ENCODE measurements at regions not wholly inside any gene's neighbourhood (a gene's known extent, or its start where the extent isn't known, plus 50 kb on each side); places are given as distances from the start of the nearest gene placed in this dataset.
A peak's percentile ranks its signal among the peaks of the same experiment; 100 is the strongest.
"Not testable (repeated sequence)": the region's sequence is repeated elsewhere in the genome, so short reads cannot be mapped to it uniquely, and the experiment has no call there.

DNA sequence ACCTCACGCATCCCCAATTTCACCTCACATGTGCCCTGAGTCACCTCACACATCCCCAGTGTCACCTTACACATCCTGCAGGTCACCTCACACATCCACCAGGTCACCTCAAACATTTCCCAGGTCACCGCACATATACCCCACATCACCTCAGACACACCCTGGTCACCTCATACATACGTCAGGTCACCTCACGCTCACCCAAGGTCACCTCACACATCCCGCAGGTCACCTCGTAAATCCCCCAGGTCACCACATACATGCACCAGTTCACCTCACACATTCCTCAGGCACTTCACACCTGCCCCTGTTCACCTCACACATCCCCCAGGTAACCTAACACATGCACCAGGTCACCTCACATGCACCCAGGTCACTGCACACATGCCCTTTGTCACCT lies 864.0 kb downstream of the TMEM121 start:
- DNase-seq: no peak

DNA sequence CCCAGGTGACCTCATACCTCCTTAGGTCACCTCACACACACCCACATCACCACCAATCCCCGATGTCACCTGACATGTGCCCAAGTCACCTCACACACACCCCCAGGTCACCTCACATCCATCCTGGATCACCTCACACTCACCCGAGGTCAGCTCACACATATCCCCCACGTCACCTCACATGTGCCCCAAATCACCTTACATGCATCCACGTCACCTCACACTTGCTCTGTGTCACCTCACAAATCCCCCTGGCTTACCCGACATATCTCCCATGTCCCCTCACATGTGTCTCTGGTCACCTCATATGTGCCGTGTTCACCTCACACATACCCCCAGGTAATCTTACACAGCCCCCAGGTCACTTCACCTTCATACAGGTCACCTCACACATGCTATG lies 864.6 kb downstream of the TMEM121 start:
- DNase-seq: no peak

DNA sequence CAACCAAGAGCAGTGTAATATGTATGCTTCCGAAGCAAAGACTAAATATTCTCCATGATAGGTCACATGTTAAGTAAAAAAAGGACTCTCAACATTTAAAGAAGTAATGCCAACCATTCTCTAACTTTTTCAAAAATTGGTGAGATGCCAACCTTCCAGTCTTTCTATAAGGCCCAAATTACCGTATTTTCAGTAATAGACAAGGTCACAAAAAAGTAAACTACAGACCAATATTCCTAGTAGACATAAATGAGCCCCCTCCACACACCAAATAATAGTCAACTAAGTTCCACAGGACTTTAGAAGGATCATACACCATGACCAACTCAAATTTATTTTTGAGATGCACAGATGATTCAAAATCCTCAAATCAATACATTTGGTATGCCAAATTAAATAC lies 867.4 kb downstream of the TMEM121 start:
- DNase-seq: no peak

DNA sequence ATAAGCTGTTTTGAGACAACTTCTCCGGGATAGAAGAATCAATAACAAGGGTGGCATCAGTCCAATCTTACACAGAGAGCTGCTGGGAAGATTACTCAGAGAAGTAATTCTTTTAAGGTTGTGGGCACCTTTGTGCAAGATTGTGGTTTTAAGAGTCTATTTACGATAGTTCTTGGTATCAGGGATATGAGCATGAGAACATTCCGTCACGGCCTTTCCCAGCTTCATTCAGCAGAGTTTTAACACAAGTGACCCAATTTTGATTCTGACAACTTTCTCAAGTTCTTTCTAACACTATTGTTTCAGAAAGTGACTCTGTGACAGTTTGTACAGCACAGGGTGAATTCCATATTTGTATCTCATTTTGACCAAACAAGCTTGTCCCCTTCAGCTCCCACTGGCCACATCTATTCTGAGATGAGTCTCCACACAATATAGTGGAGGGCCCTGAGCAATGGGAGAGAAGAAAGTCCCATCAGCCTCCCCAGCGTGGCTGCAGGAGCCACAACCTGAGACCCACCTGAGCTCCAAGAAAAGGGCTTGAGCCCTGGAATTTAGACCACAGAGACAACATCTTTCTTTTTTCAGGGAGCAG lies 869.2 kb downstream of the TMEM121 start:
- no peak for DNase-seq

DNA sequence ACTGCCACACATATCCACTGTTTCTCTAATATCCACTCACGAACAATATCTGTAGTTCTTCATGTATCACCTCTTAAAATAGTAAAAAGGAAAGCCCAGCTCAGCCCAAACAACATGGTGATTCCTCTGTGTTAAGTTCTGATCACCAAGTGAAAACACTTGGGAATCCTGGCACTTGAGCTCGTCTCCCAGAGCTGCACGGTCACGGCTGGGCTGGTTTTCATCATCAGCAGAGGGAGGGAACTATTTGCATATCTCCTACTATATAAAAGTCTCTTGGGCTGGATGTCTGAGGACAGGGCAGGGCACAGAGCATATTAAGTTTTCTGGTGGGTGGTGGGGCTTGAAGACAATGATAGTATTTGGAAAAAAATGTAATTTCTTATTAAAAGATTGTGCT lies 870.6 kb downstream of the TMEM121 start:
- no peak for DNase-seq

DNA sequence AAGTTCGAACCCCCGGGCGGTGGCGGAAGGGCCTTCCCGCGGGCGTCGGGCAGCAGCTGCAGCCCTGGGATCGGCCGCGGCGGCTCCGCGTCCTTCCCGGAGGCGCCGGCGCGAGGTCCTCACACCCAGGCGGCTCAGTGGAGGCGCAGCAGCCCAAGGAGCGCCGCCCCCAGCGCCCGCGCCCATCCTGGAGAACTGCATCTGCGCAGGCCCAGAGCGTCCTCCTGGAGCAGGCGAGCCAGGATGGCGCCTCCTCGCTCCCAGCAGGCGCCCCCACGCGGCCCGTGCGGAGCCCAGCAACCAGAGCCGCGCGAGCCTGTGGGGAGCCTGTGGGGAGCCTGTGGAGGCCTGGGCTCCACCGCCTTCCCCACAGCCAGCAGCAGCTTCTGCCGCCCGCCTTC lies 872.5 kb downstream of the TMEM121 start:
- DNase-seq: not testable (repeated sequence)

DNA sequence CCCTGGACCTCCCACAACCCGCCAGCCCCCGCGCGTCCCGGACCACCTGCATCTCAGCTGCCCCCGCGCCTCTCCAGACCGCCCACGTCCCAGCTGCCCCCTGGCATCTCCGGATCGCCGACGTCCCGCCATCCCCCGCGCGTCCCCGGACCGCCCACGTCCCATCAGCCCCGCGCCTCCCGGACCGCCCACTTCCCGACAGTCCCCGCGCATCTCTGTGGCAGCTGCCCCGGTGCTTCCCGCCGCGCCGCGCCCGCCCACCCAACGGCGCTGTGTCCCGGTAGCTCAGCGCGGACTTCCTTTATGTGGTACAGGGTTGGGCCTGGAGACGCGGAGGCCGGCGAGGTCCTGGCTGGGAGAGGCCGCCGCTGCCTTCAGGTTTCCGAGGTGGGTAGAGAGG lies 874.9 kb downstream of the TMEM121 start:
- not testable (repeated sequence) for DNase-seq

DNA sequence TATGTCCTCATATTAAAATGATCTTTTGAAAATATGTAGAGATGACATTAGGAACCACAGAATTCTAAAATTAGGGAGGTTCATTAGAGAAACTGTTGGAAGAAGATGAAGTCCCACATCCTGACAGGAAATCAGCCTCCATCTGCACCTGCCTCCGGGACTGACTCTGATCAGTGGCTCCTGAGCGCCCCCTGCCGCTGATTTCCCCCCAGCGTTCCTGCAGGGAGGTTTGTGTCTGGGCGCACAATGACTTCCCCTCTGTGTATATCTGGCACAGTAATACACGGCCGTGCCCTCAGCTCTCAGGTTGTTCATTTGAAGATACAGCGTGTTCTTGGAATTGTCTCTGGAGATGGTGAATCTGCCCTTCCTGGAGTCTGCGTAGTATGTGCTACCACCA lies 883.8 kb downstream of the TMEM121 start:
- DNase-seq: not testable (repeated sequence)

DNA sequence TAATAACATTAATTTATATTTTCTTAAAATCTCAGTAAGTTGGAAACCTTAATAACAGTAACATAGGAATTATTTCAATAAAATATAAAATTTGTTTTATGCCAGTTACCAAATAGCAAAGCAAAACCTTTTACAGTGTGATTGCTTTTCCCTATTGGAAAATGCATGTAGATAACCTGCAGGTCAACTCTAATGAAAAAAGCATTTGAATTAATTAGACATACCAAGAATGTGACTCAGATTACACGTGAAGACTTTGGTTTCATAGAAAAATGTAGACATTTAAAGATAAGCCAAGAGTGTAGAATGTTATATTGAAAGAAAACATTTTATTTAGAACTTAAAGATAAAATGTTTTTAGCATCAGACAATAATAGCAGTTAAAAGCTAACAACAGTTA lies 888.1 kb downstream of the TMEM121 start:
- no peak for DNase-seq

DNA sequence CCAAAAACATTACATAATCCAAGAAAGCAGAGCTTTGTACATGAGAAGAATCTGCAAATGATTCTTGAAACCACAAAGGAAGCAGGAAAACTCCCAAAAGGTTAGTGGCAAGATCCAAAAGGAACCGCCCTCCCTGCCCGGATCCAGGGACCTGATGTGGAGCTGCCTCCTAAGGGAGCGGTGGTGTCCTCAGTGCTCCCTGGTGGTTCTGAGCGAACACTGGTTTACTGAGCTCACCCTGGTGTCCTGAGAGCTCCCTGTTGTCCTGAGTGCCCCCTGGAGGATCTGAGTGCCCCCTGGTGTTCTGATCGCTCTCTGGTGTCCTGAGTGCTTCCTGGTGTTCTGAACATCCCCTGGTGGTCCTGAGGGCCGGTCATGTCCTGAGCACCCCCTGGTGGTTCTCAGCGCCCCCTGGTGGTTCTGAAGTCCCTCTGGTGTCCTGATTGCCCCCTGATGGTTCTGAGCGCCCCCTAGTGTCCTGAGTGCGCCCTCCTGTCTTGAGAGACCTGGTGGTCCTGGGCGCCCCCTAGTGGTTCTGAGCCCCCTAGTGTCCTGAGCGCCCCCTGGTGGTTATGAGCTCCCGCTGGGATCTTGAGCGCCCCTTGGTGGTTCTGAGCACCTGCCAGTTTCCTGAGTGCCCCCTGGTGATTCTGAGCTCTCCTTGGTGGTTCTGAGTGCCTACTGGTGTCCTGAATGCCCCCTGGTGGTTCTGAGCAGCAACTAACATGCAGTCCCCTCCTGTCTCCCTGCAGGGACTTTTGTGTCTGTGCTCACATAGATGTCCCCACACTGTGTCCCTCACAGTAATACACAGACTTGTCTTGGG lies 891.1 kb downstream of the TMEM121 start:
- DNase-seq: peak; percentile 18

DNA sequence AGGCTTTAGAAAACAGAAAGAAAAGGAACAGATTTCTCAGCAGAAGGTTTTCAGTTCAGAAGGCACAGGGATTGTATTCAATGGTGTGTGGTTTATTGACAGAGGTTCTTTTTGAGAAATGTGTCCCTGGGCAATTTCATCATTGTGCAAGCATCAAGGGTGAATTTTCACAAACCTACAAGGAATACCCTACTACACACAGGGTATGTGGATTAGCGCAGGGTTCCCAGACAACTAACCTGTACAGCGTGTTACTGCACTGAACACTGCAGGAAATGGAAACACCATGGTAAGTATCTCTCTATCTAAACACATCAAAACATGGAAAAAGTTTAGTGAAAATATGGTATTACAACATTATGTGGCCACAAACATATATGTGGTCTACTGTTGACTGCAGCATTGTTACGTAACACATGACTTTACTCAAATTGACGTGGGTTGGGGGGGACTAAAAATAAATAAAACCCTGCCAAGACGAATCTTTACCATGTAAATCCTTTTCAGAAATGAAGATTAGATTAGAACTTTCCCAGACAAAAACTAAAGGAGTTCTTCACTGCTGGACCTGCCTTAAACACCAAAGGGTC lies 893.1 kb downstream of the TMEM121 start:
- no peak for DNase-seq

DNA sequence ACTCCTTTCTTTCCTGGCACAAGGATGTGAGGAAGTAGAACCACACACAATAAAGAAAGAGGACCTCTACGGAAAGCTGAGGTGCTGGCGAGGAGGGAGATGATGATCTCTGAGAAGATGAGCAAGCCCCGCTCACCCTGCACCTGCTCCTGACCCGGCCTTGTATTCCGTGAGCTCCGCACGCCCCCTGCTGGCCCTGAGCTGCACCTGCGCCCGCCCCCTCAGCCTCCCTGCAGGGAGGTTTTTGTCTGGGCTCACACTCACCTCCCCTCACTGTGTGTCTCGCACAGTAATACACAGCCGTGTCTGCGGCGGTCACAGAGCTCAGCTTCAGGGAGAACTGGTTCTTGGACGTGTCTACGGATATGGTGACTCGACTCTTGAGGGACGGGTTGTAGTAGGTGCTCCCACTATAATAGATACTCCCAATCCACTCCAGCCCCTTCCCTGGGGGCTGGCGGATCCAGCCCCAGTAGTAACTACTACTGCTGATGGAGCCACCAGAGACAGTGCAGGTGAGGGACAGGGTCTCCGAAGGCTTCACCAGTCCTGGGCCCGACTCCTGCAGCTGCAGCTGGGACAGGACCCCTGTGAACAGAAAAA lies 895.1 kb downstream of the TMEM121 start:
- DNase-seq: peak; percentile 8

DNA sequence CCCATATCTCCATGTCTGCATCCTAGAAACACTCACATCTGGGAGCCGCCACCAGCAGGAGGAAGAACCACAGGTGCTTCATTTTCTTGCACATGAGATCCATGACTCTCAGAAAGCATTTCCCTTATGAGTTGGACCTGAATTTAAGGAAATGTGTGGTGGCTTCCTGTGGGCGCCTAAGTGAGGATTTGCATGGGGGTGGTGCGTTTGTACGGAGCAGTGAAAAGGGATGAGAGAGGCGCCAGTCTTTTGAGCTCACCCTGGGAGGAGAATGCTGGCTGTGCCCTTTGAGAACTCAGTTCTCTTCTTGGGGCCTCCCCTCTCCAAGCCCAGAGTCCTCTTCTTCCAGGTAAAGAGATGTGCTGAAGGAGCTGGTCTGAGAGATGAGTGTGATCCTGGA lies 895.7 kb downstream of the TMEM121 start:
- DNase-seq: no peak

DNA sequence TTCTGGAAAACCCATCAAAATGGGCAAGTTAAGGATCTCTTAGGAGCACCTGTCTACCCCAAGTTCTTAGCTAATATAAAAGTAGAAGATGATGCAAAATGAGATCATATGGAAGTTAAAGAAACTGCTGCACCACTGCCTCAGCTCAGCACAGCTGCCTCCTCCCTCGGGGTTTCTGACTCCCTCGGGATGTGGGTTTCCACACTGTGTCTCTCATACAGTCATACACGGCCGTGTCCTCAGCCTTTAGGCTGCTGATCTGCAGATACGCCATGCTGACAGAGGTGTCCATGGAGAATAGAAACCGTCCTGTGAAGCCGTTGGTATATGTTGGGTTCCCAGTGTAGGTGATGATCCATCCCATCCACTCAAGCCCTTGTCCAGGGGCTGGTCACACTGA lies 898.8 kb downstream of the TMEM121 start:
- not testable (repeated sequence) for DNase-seq

DNA sequence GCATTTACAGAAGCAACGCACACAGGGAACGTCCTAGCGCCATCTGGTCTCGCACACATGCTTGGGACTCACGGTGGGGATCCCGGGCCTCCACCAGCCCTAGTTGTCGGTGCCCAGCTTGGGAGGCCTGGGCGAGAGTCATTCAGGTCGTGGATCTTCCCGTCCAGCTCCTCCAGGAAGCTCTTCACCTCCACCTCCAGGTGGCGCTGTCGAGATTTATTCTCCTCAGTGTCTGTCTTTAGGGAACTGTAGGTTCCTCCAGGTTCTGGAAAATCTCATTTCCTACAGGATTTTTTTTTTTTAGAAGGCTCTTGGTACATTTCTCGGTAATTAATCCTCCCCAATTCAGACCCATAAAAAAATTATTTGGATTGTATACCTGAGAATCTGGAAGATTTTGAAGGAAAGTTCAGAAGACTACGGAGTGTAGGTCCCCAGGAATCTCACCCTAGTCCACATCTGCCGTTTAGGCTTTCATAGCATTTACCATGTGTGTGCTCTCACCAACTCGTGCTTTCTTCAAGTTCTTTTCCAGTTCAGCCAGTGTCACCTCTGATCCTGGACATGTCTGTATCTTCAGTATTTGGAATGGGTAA lies 910.0 kb downstream of the TMEM121 start:
- peak; percentile 22 for DNase-seq

DNA sequence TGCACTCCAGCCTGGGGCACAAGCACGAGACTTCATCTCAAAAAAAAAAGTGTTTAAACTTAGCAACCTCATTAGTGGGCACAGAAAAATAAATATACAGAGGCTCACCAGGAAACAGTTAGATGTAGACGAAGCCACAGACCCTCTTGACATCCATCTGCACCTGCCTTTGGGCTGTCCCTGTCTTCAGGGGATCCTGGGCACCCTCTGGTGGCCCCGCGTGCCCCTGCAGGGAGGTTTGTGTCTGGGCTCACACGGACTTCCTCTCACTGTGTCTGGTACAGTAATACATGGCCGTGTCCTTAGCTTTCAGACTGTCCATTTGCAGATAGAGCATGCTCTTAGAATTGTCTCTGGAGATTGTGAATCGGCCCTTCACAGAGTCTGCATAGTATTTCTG lies 916.5 kb downstream of the TMEM121 start:
- DNase-seq: no peak

DNA sequence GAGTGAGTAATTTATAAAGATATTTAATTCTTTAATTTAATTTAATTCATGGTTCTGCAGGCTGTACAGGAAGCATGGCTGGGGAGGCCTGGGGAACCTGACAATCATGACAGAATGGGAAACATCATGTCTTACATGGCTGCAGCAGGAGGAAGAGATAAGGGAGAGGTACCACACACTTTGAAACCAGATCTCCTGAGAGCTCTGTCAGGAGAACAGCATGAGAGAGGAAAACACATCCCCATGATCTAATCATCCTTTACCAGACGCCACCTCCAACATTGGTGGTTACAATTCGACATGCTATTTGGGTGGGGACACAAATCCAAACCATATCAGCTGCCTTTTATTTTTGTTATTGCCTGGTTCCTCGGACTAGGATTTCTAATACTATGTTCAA lies 928.6 kb downstream of the TMEM121 start:
- no peak for DNase-seq

DNA sequence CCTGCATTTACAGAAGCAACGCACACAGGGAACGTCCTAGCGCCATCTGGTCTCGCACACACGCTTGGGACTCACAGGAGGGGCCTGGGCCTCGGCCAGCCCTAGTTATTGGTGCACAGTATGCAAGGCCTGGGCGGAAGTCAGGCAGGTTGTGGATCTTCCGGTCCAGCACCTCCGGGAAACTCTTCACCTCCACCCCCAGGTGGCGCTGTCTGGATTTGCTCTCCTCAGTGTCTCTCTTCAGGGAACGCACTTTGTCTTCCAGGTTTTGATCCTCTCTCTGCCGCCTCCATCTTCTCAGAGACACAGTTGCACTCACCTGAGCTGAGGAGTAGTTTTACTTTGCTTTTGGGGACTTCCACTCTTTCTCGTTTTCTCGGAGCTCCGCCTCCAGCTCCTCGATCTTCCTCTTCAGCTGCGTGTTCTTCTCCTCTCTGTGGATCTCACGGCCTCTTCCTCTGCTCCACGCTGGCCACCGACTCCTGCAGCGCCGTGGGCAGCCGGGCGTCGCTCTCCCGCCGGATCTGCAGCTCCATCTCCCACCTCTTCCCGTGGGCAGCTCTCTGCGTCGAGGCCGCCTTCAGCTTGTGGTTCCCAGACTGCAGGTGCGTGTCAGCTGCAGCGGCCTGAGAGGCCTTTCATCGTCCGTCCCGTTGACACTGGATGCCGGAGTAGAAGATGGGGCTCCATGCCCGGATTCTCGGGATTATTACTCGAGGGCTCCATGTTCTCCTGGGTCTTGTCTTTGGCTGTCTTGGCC lies 933.8 kb downstream of the TMEM121 start:
- no peak for DNase-seq

DNA sequence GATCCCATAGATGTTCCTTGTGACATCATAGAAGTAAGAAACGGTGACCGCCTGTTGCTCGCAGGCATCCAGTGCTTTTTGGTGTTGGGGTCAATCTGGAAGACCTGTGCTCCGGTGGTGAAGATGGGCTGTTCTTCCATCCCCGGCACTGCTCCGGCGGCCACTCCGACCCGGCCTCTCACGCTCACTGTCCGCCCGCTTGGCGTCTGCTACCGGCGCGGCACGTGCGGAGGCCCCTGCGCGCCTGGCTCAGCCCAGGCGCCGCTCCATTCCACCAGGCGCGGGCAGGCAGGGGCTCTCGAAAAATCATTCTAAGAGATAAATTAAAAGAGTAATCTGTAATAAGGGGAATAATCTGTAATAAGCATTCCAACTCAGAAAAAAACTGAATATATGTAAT lies 934.5 kb downstream of the TMEM121 start:
- no peak for DNase-seq

DNA sequence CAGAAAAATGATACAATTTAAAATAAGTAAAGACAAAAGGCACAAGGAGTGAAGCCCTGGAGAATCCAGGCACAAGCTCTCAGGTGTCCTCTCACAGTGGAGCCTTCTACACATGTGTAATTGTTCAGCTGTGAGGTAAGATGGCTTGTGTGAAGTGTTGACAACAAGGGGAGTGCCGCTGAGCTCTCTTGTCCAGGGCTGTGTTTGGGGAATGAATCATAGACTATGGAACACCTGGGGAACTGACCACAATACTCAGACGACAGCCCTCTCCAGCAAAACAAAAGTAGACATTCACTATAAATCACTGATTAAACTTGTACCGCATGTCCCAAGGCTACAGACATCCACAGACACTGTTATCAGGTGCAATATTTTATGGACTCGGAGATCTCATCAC lies 940.1 kb downstream of the TMEM121 start:
- DNase-seq: not testable (repeated sequence)

DNA sequence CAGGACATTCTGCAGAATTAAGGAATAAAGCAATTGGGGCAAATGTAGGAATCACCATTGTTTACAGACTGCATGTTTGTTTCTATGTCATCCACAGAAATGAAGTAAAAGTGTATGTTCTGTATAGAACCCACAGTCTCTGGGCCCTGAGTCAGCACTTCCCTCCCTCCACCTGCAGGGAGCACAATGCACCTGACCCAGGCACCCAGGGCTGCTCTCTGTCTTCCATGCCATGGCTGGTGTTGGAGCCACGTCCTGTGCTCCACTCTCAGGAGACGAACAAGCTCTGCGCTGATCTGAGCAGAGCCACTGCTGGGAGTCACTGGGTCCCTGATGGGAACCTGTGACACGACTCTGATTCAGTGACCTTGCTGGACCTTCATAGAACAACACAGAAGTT lies 942.5 kb downstream of the TMEM121 start:
- DNase-seq: not testable (repeated sequence)

DNA sequence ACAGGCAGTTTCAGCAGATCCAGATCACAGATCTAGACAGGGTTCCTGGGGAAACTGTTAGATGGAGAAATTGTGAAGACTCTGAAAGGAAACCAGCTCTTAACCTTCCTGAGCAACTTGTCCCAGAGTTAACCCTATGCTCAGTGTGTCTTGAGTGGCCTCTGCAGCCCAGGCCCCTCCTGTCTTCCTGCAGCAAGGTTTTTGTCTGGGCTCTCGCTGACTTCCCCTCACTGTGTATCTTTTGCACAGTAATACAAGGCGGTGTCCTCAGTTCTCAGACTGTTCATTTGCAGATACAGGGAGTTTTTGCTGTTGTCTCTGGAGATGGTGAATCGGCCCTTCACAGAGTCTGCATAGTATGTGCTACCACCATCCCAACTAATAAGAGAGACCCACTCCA lies 943.6 kb downstream of the TMEM121 start:
- DNase-seq: not testable (repeated sequence)

Data from NCI-H2171 (cell line).